ENCODE measurements at regions not wholly inside any gene's neighbourhood (a gene's known extent, or its start where the extent isn't known, plus 50 kb on each side); places are given as distances from the start of the nearest gene placed in this dataset.
A peak's percentile ranks its signal among the peaks of the same experiment; 100 is the strongest.

GRCh38 chr4:110830461-110830860 is 207.6 kb upstream of the PITX2 start:
- Histone ChIP-seq H3K4me3 (no peak overlapping the region), H3K4me1 (replicated peaks) (no peaks in the 10 kb centered on the region), H3K9me3 (replicated peaks) (no peaks in the 10 kb centered on the region), H3K27me3 (replicated peaks) (no peaks in the 10 kb centered on the region), H3K36me3 (no peaks in the 10 kb centered on the region), H3K27ac (no peak overlapping the region)
- DNase-seq (ENCODE audit: low read depth in 1 of 2, low spot score in 2 of 2) = no peak

DNA sequence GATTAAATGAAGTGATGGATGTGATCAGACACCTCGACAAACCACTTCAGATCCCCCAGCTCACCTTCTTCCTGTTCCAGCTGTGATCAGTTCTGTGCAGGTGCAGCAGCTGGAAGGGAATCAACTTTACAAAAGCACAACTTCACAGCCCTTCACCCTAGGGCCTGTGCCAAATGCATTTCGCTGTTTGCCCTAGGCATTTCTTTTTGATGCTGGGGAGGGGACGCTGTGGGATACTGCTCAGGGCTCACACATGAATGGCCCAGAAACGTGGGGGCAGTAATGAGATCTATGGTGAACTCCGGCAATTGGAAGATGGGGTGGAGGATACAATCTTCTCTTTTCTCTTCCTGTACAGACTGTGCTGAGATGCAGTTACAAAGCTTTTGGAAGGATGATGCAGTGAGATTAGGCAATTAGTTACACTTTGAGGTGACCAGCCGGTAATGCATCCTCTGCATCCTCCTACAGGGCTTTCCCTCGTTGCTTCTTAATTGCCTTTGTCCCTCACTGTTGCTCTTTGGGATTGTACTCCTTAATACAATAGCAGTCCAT is 215.1 kb upstream of the PITX2 start:
- Histone ChIP-seq H3K9me3 (replicated peaks) (no peaks in the 10 kb centered on the region), H3K27ac (no peak overlapping the region), H3K27me3 (replicated peaks) (no peaks in the 10 kb centered on the region), H3K4me3 (no peak overlapping the region), H3K36me3 (no peaks in the 10 kb centered on the region), H3K4me1 (replicated peaks) (peaks cover 4% of the 10 kb centered on the region)
- DNase-seq (ENCODE audit: low read depth in 1 of 2, low spot score in 2 of 2) = no peak

GRCh38 chr4:110840221-110840654 is 217.4 kb upstream of the PITX2 start:
- H3K27ac ChIP-seq = no peak overlapping the region
- no peak overlapping the region for H3K4me3 ChIP-seq
- peak in 1 of 2 experiments; percentile 11 for DNase-seq (ENCODE audit: low read depth in 1 of 2, low spot score in 2 of 2)
- no peaks in the 10 kb centered on the region for H3K36me3 ChIP-seq
- no peaks in the 10 kb centered on the region for H3K9me3 ChIP-seq (replicated peaks)
- no peaks in the 10 kb centered on the region for H3K27me3 ChIP-seq (replicated peaks)
- H3K4me1 ChIP-seq (replicated peaks) = peaks cover 4% of the 10 kb centered on the region

GRCh38 chr4:110848787-110849186 is 225.9 kb upstream of the PITX2 start:
- no peaks in the 10 kb centered on the region for H3K27me3 ChIP-seq (replicated peaks)
- no peak overlapping the region for H3K27ac ChIP-seq
- no peak for DNase-seq (ENCODE audit: low read depth in 1 of 2, low spot score in 2 of 2)
- no peaks in the 10 kb centered on the region for H3K36me3 ChIP-seq
- peaks cover 14% of the 10 kb centered on the region for H3K4me1 ChIP-seq (replicated peaks)
- no peaks in the 10 kb centered on the region for H3K9me3 ChIP-seq (replicated peaks)
- H3K4me3 ChIP-seq = no peak overlapping the region

GRCh38 chr4:110849461-110849860 is 226.6 kb upstream of the PITX2 start:
- Histone ChIP-seq H3K27me3 (replicated peaks) (no peaks in the 10 kb centered on the region), H3K4me3 (no peak overlapping the region), H3K9me3 (replicated peaks) (no peaks in the 10 kb centered on the region), H3K27ac (no peak overlapping the region), H3K4me1 (replicated peaks) (peaks cover 21% of the 10 kb centered on the region), H3K36me3 (no peaks in the 10 kb centered on the region)
- DNase-seq (ENCODE audit: low read depth in 1 of 2, low spot score in 2 of 2) = no peak

DNA sequence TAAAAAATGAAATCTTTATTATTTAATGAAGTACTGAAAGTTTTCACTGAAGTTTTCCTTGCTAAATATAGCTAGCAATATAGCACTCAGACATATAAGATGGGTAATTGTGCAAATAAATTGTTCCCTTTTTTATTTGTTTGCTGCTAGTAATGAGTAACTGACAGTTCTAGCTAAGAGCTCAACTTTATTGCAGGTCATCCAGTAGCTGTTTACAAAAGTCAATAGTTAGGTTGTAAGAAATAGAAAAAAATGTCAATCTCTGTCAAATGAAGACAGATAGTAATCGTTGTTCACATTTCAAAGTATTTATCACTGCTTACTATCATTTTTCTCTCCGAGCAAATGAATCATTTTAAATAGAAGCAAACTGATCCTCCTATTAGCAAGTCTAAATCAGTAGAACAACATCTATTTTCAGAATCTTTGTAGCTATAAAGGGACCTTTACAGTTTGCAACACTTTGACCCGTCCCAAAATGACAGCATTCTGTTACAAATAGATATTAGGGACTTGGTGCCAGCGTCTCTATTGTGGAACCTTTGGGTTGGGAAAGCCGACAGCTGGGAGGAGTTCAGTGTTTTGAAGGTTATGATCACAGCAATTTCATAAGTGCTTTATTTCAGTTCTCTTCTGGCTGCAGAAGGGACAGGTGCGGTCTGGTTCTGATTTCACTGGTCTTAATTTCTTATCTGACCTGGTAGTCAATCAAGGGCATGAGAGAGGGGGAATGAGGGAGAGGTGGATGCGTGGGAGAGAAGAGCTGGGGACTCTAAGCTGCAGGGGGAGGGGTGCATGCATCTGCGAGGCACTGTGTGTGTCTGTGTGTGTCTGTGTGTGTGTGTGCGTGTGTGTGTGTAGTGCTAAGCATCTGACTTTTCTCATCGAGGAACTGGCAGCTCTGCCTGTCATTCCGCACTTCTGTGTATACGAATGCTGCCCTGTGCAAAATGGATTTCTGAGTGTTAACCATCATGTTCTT is 227.9 kb upstream of the PITX2 start:
- no peak for DNase-seq (ENCODE audit: low read depth in 1 of 2, low spot score in 2 of 2)
- Histone ChIP-seq H3K36me3 (no peaks in the 10 kb centered on the region), H3K4me1 (replicated peaks) (peaks cover 28% of the 10 kb centered on the region), H3K27ac (no peak overlapping the region), H3K27me3 (replicated peaks) (no peaks in the 10 kb centered on the region), H3K4me3 (no peak overlapping the region), H3K9me3 (replicated peaks) (no peaks in the 10 kb centered on the region)

DNA sequence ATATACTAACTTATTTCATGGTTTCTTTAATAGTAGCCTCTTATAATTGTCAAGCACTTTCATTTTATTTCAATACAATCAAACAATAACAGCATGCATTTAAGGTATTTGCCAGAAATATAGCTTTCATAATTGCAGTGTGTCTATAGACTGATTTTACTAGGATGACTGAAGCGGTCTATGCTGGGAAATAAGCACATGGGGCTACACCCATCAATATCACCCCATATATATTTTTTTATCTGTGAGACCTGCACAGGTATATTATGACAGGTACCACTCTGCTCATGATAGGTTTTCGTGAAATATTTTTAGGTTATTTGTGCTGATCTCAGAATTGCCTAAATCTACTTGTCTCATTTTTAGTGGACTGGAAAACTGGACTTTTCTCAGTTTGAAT is 229.1 kb upstream of the PITX2 start:
- no peak overlapping the region for H3K27ac ChIP-seq
- H3K4me3 ChIP-seq = no peak overlapping the region
- no peaks in the 10 kb centered on the region for H3K36me3 ChIP-seq
- peaks cover 28% of the 10 kb centered on the region for H3K4me1 ChIP-seq (replicated peaks)
- H3K9me3 ChIP-seq (replicated peaks) = no peaks in the 10 kb centered on the region
- H3K27me3 ChIP-seq (replicated peaks) = no peaks in the 10 kb centered on the region
- DNase-seq (ENCODE audit: low read depth in 1 of 2, low spot score in 2 of 2) = no peak

GRCh38 chr4:110852793-110853192 is 229.9 kb upstream of the PITX2 start:
- Histone ChIP-seq H3K36me3 (no peaks in the 10 kb centered on the region), H3K27ac (no peak overlapping the region), H3K27me3 (replicated peaks) (no peaks in the 10 kb centered on the region), H3K4me3 (no peak overlapping the region), H3K4me1 (replicated peaks) (peaks cover 28% of the 10 kb centered on the region), H3K9me3 (replicated peaks) (no peaks in the 10 kb centered on the region)
- DNase-seq (ENCODE audit: low read depth in 1 of 2, low spot score in 2 of 2) = no peak

DNA sequence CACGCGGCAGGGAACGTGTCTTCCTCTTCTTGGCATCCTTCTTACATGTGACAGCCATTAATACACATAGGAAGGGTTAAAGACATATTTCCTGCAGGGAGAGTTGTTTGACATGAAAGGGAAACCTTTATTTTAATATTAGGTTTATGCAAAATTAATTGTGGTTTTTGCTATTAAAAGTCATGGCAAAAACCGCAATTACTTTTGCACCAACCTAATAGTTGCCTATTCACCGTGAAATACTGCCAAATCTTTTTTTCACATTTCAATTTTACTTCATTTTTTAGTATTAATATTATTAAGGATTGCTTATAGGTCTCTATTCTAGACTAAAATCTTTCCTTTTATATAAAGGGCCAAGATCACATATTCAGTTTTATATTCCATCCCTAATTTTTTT is 230.4 kb upstream of the PITX2 start:
- Histone ChIP-seq H3K4me1 (replicated peaks) (peaks cover 28% of the 10 kb centered on the region), H3K4me3 (no peak overlapping the region), H3K36me3 (no peaks in the 10 kb centered on the region), H3K27me3 (replicated peaks) (no peaks in the 10 kb centered on the region), H3K9me3 (replicated peaks) (no peaks in the 10 kb centered on the region), H3K27ac (no peak overlapping the region)
- no peak for DNase-seq (ENCODE audit: low read depth in 1 of 2, low spot score in 2 of 2)

DNA sequence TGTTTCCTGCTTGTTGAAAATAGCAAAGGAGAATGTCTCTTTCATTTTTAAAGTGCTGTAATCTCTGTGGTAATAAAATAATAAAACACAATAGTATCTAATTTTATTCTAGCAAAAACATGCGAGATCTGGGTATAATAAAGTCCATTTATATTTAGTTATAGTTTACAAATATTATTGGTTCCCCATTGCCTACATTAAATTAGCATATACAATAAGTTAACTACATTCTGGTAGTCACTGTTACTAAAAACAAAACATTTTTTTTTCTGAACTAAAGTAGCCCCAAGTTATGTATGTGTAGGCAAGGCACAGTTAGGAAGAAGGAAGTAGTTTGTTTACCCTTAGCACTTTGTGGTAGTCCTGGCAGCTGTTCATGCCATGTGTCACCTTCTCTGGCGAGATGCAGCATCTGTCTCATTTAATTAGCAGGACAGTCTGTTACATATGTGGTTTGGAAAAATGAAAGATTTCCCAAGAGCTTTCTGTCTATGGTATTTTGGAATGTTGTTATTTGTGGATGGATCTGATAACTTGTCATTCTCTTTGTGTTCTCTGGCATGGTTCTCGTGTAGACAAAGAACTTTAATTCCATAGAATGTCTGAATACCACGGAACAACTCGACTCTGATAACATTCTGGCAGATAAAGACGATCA is 231.3 kb upstream of the PITX2 start:
- Histone ChIP-seq H3K36me3 (no peaks in the 10 kb centered on the region), H3K4me1 (replicated peaks) (peaks cover 20% of the 10 kb centered on the region), H3K27me3 (replicated peaks) (no peaks in the 10 kb centered on the region), H3K27ac (peak overlapping the region; percentile 63), H3K4me3 (no peak overlapping the region), H3K9me3 (replicated peaks) (no peaks in the 10 kb centered on the region)
- DNase-seq (ENCODE audit: low read depth in 1 of 2, low spot score in 2 of 2) = peak; percentile 79 to 86

DNA sequence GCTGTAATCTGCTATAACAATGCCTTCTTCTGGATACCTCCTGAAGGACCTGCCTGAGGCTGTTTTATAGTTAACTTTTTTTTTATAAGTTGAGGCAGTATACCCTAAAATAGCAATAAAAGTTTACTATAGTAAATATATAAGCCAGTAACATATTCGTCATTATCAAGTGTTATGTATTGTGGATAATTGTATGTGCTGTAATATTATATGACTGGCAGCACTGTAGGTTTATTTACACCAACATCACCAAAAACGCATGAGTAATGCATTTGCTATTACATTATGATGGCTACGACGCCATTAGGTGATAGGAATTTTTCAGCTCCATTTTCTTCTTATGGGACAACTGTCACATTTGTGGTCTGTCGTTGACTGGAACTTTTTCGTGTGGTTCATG is 237.2 kb upstream of the PITX2 start:
- DNase-seq (ENCODE audit: low read depth in 1 of 2, low spot score in 2 of 2) = no peak
- Histone ChIP-seq H3K27me3 (replicated peaks) (no peaks in the 10 kb centered on the region), H3K36me3 (no peaks in the 10 kb centered on the region), H3K4me1 (replicated peaks) (peaks cover under 1% of the 10 kb centered on the region), H3K4me3 (no peak overlapping the region), H3K9me3 (replicated peaks) (no peaks in the 10 kb centered on the region), H3K27ac (no peak overlapping the region)

- Histone ChIP-seq H3K27ac (no peak overlapping the region), H3K36me3 (no peaks in the 10 kb centered on the region), H3K4me1 (replicated peaks) (0 out of 2 replicates have a peak, but pooled peaks cover 5% of the 10 kb centered on the region), H3K4me3 (no peak overlapping the region), H3K27me3 (replicated peaks) (no peaks in the 10 kb centered on the region), H3K9me3 (replicated peaks) (no peaks in the 10 kb centered on the region)
- no peak for DNase-seq (ENCODE audit: low read depth in 1 of 2, low spot score in 2 of 2)
Observed at GRCh38 chr4:110860901-110861300, 238.0 kb upstream of the PITX2 start.

- H3K9me3 ChIP-seq (replicated peaks) = no peaks in the 10 kb centered on the region
- no peak overlapping the region for H3K4me3 ChIP-seq
- H3K36me3 ChIP-seq = no peaks in the 10 kb centered on the region
- no peaks in the 10 kb centered on the region for H3K27me3 ChIP-seq (replicated peaks)
- peaks cover 15% of the 10 kb centered on the region; the same call in 1 of the 2 replicates for H3K4me1 ChIP-seq (replicated peaks)
- no peak overlapping the region for H3K27ac ChIP-seq
- peak in 1 of 2 experiments; percentile 44 for DNase-seq (ENCODE audit: low read depth in 1 of 2, low spot score in 2 of 2)
Observed at GRCh38 chr4:110865611-110866259, 242.9 kb upstream of the PITX2 start.
